Upper lobe of right lung (tissue), 1 donor: ENCODE measurements at regions not wholly inside any gene's neighbourhood (a gene's known extent, or its start where the extent isn't known, plus 50 kb on each side); places are given as distances from the start of the nearest gene placed in this dataset.

Experiments
- ATAC-seq: fragments of 200-7000 bp; cut with Tn5 transposase; one replicate; pipeline ENCODE4 v1.9.1; 2020; ENCODE audit warnings: mild to moderate bottlenecking, moderate library complexity
- DNase-seq: peaks from one replicate; pipeline ENCODE4 v3.0.0-alpha.2; 2020
- H3K27ac ChIP-seq: fragments of 200-600 bp; one replicate; pipeline ENCODE4 v1.8.0; 2022
- H3K27me3 ChIP-seq: fragments of 200-600 bp; one replicate; pipeline ENCODE4 v1.8.0; 2022; ENCODE audit warnings: mild to moderate bottlenecking
- H3K36me3 ChIP-seq: fragments of 200-600 bp; one replicate; pipeline ENCODE4 v1.8.0; 2022
- H3K4me1 ChIP-seq: fragments of 200-600 bp; one replicate; pipeline ENCODE4 v1.8.0; 2022
- H3K4me3 ChIP-seq: fragments of 200-600 bp; one replicate; pipeline ENCODE4 v1.8.0; 2022; ENCODE audit warnings: mild to moderate bottlenecking
- H3K9me3 ChIP-seq: fragments of 200-600 bp; one replicate; pipeline ENCODE4 v1.8.0; 2022
- intact Hi-C: fragments of 100-400 bp; cut with DNase I; formaldehyde crosslinking; loops from one replicate; pipeline ENCODE4 v1.11.0; 2022
- TF ChIP-seq, protein P1 (sequence below): fragments of 200-600 bp; IDR thresholded peaks from one replicate; pipeline ENCODE4 v1.8.0; 2022; ENCODE audit warnings: antibody characterized with exemption
- donor health status: DM: no; HTN: yes; CAD: no; lungs with severe emphysema.

- H3K27ac ChIP-seq = no peak overlapping the region
- ATAC-seq = no peak
- no peak for DNase-seq
- intact Hi-C loops = no loop called here
- H3K4me3 ChIP-seq = no peak overlapping the region
- TF ChIP-seq, protein P1, sequence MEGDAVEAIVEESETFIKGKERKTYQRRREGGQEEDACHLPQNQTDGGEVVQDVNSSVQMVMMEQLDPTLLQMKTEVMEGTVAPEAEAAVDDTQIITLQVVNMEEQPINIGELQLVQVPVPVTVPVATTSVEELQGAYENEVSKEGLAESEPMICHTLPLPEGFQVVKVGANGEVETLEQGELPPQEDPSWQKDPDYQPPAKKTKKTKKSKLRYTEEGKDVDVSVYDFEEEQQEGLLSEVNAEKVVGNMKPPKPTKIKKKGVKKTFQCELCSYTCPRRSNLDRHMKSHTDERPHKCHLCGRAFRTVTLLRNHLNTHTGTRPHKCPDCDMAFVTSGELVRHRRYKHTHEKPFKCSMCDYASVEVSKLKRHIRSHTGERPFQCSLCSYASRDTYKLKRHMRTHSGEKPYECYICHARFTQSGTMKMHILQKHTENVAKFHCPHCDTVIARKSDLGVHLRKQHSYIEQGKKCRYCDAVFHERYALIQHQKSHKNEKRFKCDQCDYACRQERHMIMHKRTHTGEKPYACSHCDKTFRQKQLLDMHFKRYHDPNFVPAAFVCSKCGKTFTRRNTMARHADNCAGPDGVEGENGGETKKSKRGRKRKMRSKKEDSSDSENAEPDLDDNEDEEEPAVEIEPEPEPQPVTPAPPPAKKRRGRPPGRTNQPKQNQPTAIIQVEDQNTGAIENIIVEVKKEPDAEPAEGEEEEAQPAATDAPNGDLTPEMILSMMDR = no peak
- H3K36me3 ChIP-seq = no peaks in the 10 kb centered on the region
- H3K4me1 ChIP-seq = no peaks in the 10 kb centered on the region
- H3K27me3 ChIP-seq = no peaks in the 10 kb centered on the region
- no peaks in the 10 kb centered on the region for H3K9me3 ChIP-seq
These were observed 87.6 kb downstream of the CYRIA start for GRCh38 chr2:16578081-16578480.

- no peak for ATAC-seq
- Histone ChIP-seq H3K36me3 (peaks cover under 1% of the 10 kb centered on the region), H3K27me3 (no peaks in the 10 kb centered on the region), H3K4me3 (no peak overlapping the region), H3K27ac (no peak overlapping the region), H3K4me1 (no peaks in the 10 kb centered on the region), H3K9me3 (no peaks in the 10 kb centered on the region)
- TF ChIP-seq, protein P1 = no peak
- intact Hi-C loops = no loop called here
- no peak for DNase-seq
These were observed 95.1 kb downstream of the CYRIA start for GRCh38 chr2:16570516-16570915.

GRCh38 chr2:16568998-16569784 is 96.4 kb downstream of the CYRIA start:
- ATAC-seq (no peak), DNase-seq (no peak)
- no peaks in the 10 kb centered on the region for H3K4me1 ChIP-seq
- H3K27me3 ChIP-seq = no peaks in the 10 kb centered on the region
- intact Hi-C loops = no loop called here
- TF ChIP-seq, protein P1 = no peak
- no peak overlapping the region for H3K4me3 ChIP-seq
- no peaks in the 10 kb centered on the region for H3K9me3 ChIP-seq
- H3K36me3 ChIP-seq = peaks cover 14% of the 10 kb centered on the region
- no peak overlapping the region for H3K27ac ChIP-seq

DNA sequence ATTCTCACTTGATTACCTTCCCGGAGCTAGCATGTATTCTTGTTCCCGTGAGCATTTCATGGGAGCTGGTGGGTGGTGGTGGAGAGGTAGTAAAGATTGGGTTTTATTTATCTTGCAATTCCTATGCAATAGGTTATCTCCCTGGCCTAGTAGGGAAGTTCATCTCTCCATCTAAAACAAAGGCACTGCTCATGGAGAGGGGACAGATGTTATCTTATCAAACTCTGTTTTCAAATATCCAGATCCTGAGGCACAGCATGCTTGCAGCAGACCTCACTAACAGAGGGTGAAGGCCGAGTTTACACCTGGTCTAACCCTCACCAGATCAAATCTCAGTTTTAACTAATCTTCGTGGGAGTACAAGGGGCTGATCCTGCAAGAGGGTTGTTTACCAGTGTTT is 98.9 kb downstream of the CYRIA start:
- no peaks in the 10 kb centered on the region for H3K4me1 ChIP-seq
- H3K4me3 ChIP-seq = no peak overlapping the region
- no peaks in the 10 kb centered on the region for H3K27me3 ChIP-seq
- peaks cover 33% of the 10 kb centered on the region for H3K36me3 ChIP-seq
- TF ChIP-seq, protein P1 = no peak
- H3K27ac ChIP-seq = no peak overlapping the region
- DNase-seq = no peak
- ATAC-seq = no peak
- no peaks in the 10 kb centered on the region for H3K9me3 ChIP-seq
- intact Hi-C loops = no loop called here

- Histone ChIP-seq H3K27ac (no peak overlapping the region), H3K36me3 (peaks cover 45% of the 10 kb centered on the region), H3K4me3 (no peak overlapping the region), H3K4me1 (no peaks in the 10 kb centered on the region), H3K9me3 (no peaks in the 10 kb centered on the region), H3K27me3 (no peaks in the 10 kb centered on the region)
- TF ChIP-seq, protein P1 = no peak
- ATAC-seq (no peak), DNase-seq (no peak)
- intact Hi-C loops = no loop called here
These were observed 100.2 kb downstream of the CYRIA start for GRCh38 chr2:16565481-16565880.
